Keratinocyte (primary cell): ENCODE measurements at regions not wholly inside any gene's neighbourhood (a gene's known extent, or its start where the extent isn't known, plus 50 kb on each side); places are given as distances from the start of the nearest gene placed in this dataset.

Source experiments
- DNase-seq: peaks from one replicate; pipeline ENCODE4 v3.0.0-alpha.2; 2011; ENCODE audit warnings: low read depth, missing footprints, low spot score
- FAIRE-seq: peaks from 2 replicates; lab custom pipeline; 2011; peaks lifted over from hg19 to GRCh38; lab: Jason Lieb, UNC
- H2AFZ ChIP-seq: 2 replicates; pipeline ENCODE4 v1.6.0; 2012; ENCODE audit warnings: low read length, control low read depth, inconsistent platforms; ENCODE audit not compliant: control insufficient read depth
- H3K27ac ChIP-seq: 2 replicates; pipeline ENCODE4 v1.5.1; 2011; ENCODE audit warnings: low read length; ENCODE audit not compliant: control insufficient read depth, insufficient read depth
- H3K27me3 ChIP-seq: 3 replicates; pipeline ENCODE4 v1.6.0; 2011; ENCODE audit warnings: low read length; ENCODE audit not compliant: control insufficient read depth, insufficient read depth; ENCODE audit errors: extremely low read depth
- H3K36me3 ChIP-seq, 2 experiments: 2 replicates in 1 of 2; 3 replicates in 1 of 2; pipeline ENCODE4 v1.5.1; 2011; ENCODE audit warnings: low read length in 2 of 2, mild to moderate bottlenecking in 1 of 2; ENCODE audit not compliant: control insufficient read depth in 2 of 2, insufficient read depth in 2 of 2; ENCODE audit errors: extremely low read depth in 1 of 2
- H3K4me1 ChIP-seq: 3 replicates; pipeline ENCODE4 v1.5.1; 2011; ENCODE audit warnings: low read length; ENCODE audit not compliant: control insufficient read depth, insufficient read depth; ENCODE audit errors: extremely low read depth
- H3K4me2 ChIP-seq: 3 replicates; pipeline ENCODE4 v1.6.0; 2011; ENCODE audit warnings: low read depth, low read length; ENCODE audit not compliant: control insufficient read depth, insufficient read depth; ENCODE audit errors: extremely low read depth
- H3K4me3 ChIP-seq, 3 experiments: fragments of 200-600 bp in 1 of 3; sonication (generic) in 1 of 3; 2 replicates in 2 of 3; 3 replicates in 1 of 3; pipeline ENCODE4 v1.5.1; 2011 to 2016; ENCODE audit warnings: low read length in 3 of 3, mild to moderate bottlenecking in 3 of 3, control low read depth in 2 of 3, inconsistent platforms in 1 of 3, low read depth in 1 of 3, mixed read lengths in 1 of 3, mixed run types in 1 of 3, moderate library complexity in 1 of 3; ENCODE audit not compliant: control insufficient read depth in 2 of 3, insufficient read depth in 2 of 3; ENCODE audit errors: extremely low read depth in 1 of 3
- H3K79me2 ChIP-seq: 2 replicates; pipeline ENCODE4 v1.6.0; 2012; ENCODE audit warnings: low read length; ENCODE audit not compliant: control insufficient read depth, insufficient read depth
- H3K9ac ChIP-seq: 3 replicates; pipeline ENCODE4 v1.6.0; 2011; ENCODE audit warnings: low read length; ENCODE audit not compliant: control insufficient read depth, insufficient read depth; ENCODE audit errors: extremely low read depth
- H3K9me1 ChIP-seq: 3 replicates; pipeline ENCODE4 v1.6.0; 2011; ENCODE audit warnings: low read length; ENCODE audit not compliant: control insufficient read depth, insufficient read depth; ENCODE audit errors: extremely low read depth
- H3K9me3 ChIP-seq: 2 replicates; pipeline ENCODE4 v1.5.1; 2012; ENCODE audit warnings: low read depth, low read length; ENCODE audit not compliant: control insufficient read depth
- H4K20me1 ChIP-seq: 3 replicates; pipeline ENCODE4 v1.6.0; 2011; ENCODE audit warnings: low read length; ENCODE audit not compliant: control insufficient read depth, insufficient read depth; ENCODE audit errors: extremely low read depth
- EZH2 ChIP-seq: IDR thresholded peaks from one replicate; pipeline ENCODE4 v1.6.1; 2012; ENCODE audit warnings: inconsistent platforms, mild to moderate bottlenecking, low read length, moderate library complexity
- dilution Hi-C: fragments of 300-500 bp; cut with MboI; formaldehyde crosslinking; loops from one replicate; pipeline ENCODE4 v1.7.0; 2020; ENCODE audit warnings: low sequenced_read_pairs; ENCODE audit not compliant: extremely low pct_ligation_motif_present
- TF ChIP-seq, protein P1 (sequence below), 3 experiments: IDR thresholded peaks in 1 of 3; conservative IDR thresholded peaks in 1 of 3; optimal IDR thresholded peaks in 1 of 3; 2 replicates in 2 of 3; 3 replicates in 1 of 3; pipeline versions ENCODE3 to v1.5.1; 2011; ENCODE audit warnings: low read length in 3 of 3, mild to moderate bottlenecking in 3 of 3, moderate library complexity in 2 of 3, control low read depth in 1 of 3, inconsistent platforms in 1 of 3; ENCODE audit not compliant: insufficient read depth in 2 of 3; ENCODE audit errors: extremely low read depth in 1 of 3

DNA sequence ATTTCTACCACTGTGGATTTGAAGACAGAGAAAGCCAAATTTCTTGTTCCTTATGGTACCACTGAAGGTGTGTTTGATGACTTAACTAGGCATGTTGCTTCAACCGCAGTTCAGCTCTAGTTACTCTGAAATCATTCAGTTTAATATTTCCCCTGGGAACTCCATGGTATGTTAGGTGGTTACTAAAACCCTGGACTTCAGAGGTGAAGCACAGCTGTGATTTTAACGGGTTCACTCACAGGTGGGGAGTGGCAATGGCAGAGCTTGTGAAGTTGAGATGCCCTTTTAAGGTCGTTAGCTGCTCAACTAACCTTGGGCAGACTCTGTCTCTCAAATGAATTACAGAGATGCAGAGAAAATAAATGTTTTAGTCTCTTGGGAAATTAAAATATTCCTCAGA lies 163.6 kb upstream of the PHYHIPL start:
- no peak overlapping the region for H2AFZ ChIP-seq
- no peak for FAIRE-seq
- no peaks in the 10 kb centered on the region for H3K79me2 ChIP-seq
- no peaks in the 10 kb centered on the region for H3K9me1 ChIP-seq
- no peak overlapping the region for H3K9ac ChIP-seq
- H3K27ac ChIP-seq, result no peak overlapping the region
- H4K20me1 ChIP-seq, result no peaks in the 10 kb centered on the region
- H3K9me3 ChIP-seq, result no peaks in the 10 kb centered on the region
- H3K27me3 ChIP-seq, result no peaks in the 10 kb centered on the region
- no peak overlapping the region for H3K4me3 ChIP-seq
- DNase-seq, result no peak
- no peaks in the 10 kb centered on the region for H3K4me1 ChIP-seq
- dilution Hi-C loops, result no loop called here
- no peak for TF ChIP-seq EZH2
- TF ChIP-seq, protein P1, sequence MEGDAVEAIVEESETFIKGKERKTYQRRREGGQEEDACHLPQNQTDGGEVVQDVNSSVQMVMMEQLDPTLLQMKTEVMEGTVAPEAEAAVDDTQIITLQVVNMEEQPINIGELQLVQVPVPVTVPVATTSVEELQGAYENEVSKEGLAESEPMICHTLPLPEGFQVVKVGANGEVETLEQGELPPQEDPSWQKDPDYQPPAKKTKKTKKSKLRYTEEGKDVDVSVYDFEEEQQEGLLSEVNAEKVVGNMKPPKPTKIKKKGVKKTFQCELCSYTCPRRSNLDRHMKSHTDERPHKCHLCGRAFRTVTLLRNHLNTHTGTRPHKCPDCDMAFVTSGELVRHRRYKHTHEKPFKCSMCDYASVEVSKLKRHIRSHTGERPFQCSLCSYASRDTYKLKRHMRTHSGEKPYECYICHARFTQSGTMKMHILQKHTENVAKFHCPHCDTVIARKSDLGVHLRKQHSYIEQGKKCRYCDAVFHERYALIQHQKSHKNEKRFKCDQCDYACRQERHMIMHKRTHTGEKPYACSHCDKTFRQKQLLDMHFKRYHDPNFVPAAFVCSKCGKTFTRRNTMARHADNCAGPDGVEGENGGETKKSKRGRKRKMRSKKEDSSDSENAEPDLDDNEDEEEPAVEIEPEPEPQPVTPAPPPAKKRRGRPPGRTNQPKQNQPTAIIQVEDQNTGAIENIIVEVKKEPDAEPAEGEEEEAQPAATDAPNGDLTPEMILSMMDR (optimal IDR thresholded peaks at IDR 0.05 in 1 of 3, IDR thresholded peaks at IDR 0.05 in 1 of 3, conservative IDR thresholded peaks at IDR 0.05 in 1 of 3; ENCODE audit: extremely low read depth in 1 of 3, insufficient read depth in 2 of 3, low read length in 3 of 3), result no peak
- H3K4me2 ChIP-seq, result no peak overlapping the region
- no peaks in the 10 kb centered on the region for H3K36me3 ChIP-seq

DNA sequence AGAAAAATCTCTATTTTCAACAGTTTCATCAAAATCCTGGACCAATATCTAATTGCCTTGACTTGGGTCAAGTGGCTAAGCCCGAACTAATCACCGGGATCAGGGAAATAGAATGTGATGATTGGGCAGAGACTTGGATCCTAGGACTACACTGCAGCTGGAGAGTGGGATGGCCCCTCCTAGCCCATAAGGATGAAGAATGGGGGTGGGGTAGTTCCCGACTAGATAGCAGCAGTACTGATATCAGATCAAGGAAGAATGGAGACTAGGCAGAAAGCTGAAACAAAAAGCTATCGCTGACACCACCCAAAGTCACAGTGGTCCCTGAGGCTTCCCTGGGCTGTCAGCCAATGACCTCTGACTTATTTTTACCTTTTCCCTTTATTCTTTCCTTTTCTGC lies 160.4 kb upstream of the PHYHIPL start:
- Histone ChIP-seq H3K4me2 (no peak overlapping the region), H2AFZ (no peak overlapping the region), H3K9ac (no peak overlapping the region), H3K4me3 (no peak overlapping the region), H3K4me1 (no peaks in the 10 kb centered on the region), H3K27me3 (no peaks in the 10 kb centered on the region), H3K36me3 (no peaks in the 10 kb centered on the region), H3K27ac (no peak overlapping the region), H3K79me2 (no peaks in the 10 kb centered on the region), H4K20me1 (no peaks in the 10 kb centered on the region), H3K9me3 (no peaks in the 10 kb centered on the region), H3K9me1 (no peaks in the 10 kb centered on the region)
- no peak for DNase-seq
- TF ChIP-seq, protein P1 (optimal IDR thresholded peaks at IDR 0.05 in 1 of 3, IDR thresholded peaks at IDR 0.05 in 1 of 3, conservative IDR thresholded peaks at IDR 0.05 in 1 of 3; ENCODE audit: extremely low read depth in 1 of 3, insufficient read depth in 2 of 3, low read length in 3 of 3), result no peak
- FAIRE-seq, result no peak
- dilution Hi-C loops, result no loop called here
